ENCODE measurements at regions not wholly inside any gene's neighbourhood (a gene's known extent, or its start where the extent isn't known, plus 50 kb on each side); places are given as distances from the start of the nearest gene placed in this dataset.
"Not testable (repeated sequence)": the region's sequence is repeated elsewhere in the genome, so short reads cannot be mapped to it uniquely, and the experiment has no call there.

DNA sequence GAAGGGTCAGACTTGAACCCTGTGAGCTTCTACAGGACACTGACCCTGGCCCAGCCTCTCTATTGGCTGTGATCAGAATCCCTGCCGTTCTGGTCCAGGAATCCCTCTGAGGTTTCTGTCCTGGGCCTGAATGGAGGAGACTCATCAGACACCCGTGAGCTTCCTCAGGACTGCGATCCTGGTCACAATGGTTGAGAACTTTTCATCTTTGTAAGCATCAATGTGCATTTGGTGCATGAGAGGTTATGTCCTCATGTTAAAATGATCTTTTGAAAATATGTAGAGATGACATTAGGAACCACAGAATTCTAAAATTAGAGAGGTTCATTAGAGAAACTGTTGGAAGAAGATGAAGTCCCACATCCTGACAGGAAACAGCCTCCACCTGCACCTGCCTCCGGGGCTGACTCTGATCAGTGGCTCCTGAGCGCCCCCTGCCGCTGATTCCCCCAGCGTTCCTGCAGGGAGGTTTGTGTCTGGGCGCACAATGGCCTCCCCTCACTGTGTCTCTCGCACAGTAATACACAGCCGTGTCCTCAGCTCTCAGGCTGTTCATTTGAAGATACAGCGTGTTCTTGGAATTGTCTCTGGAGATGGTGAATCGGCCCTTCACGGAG, 1148.2 kb downstream of the TMEM121 start:
- TF ChIP-seq, protein P1, sequence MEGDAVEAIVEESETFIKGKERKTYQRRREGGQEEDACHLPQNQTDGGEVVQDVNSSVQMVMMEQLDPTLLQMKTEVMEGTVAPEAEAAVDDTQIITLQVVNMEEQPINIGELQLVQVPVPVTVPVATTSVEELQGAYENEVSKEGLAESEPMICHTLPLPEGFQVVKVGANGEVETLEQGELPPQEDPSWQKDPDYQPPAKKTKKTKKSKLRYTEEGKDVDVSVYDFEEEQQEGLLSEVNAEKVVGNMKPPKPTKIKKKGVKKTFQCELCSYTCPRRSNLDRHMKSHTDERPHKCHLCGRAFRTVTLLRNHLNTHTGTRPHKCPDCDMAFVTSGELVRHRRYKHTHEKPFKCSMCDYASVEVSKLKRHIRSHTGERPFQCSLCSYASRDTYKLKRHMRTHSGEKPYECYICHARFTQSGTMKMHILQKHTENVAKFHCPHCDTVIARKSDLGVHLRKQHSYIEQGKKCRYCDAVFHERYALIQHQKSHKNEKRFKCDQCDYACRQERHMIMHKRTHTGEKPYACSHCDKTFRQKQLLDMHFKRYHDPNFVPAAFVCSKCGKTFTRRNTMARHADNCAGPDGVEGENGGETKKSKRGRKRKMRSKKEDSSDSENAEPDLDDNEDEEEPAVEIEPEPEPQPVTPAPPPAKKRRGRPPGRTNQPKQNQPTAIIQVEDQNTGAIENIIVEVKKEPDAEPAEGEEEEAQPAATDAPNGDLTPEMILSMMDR (IDR thresholded peaks at IDR 0.05) = not testable (repeated sequence)
- not testable (repeated sequence) for TF ChIP-seq POLR2A (IDR thresholded peaks at IDR 0.05)
